Esophagus muscularis mucosa (tissue), 3 donors: ENCODE measurements at regions not wholly inside any gene's neighbourhood (a gene's known extent, or its start where the extent isn't known, plus 50 kb on each side); places are given as distances from the start of the nearest gene placed in this dataset.
"Not testable (repeated sequence)": the region's sequence is repeated elsewhere in the genome, so short reads cannot be mapped to it uniquely, and the experiment has no call there.

ENCODE experiments used
- CTCF ChIP-seq, 3 experiments: fragments of 200-600 bp in 2 of 3; fragments of 450-650 bp in 1 of 3; sonication (generic) in 2 of 3; IDR thresholded peaks; one replicate each; pipeline ENCODE4 v1.5.1; 2017 to 2019; ENCODE audit warnings: antibody characterized with exemption in 3 of 3, mild to moderate bottlenecking in 2 of 3, moderate library complexity in 1 of 3
- EP300 ChIP-seq: sonication (generic); formaldehyde crosslinking; IDR thresholded peaks from one replicate; pipeline ENCODE4 v1.6.1; 2017; ENCODE audit warnings: antibody characterized with exemption

DNA sequence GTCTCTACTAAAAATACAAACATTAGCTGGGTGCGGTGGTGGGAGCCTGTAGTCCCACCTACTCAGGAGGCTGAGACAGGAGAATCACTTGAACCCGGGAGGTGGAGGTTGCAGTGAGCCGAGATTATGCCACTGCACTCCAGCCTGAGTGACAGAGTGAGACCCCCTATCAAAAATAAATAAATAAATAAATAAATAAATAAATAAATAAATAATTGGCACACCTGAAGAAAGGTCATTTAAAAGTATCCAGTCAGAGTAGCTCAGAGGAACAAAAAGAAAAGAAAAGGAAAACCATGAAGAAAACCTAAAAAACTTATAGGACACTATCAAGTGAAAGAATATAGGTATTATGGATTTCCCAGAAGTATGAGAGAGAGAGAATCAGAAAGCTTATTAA, 330.1 kb upstream of the AR start:
- TF ChIP-seq EP300; CTCF (IDR thresholded peaks at IDR 0.05): not testable (repeated sequence)
